ENCODE measurements at regions not wholly inside any gene's neighbourhood (a gene's known extent, or its start where the extent isn't known, plus 50 kb on each side); places are given as distances from the start of the nearest gene placed in this dataset.

- TF ChIP-seq CTCF (IDR thresholded peaks at IDR 0.05) (no peak), POLR2AphosphoS5 (IDR thresholded peaks at IDR 0.05) (no peak)
Measured at GRCh38 chr3:24690777-24691176, 196.1 kb upstream of the THRB start.

Measured in esophagus muscularis mucosa (tissue), 3 donors.